NCI-H1436 treated with DMSO at 0.1 percent for 48 hours (cell line): ENCODE measurements at regions not wholly inside any gene's neighbourhood (a gene's known extent, or its start where the extent isn't known, plus 50 kb on each side); places are given as distances from the start of the nearest gene placed in this dataset.
"Not testable (repeated sequence)": the region's sequence is repeated elsewhere in the genome, so short reads cannot be mapped to it uniquely, and the experiment has no call there.

Experiments used
- DNase-seq: peaks from one replicate; lab custom pipeline; 2025; lab: John Stamatoyannopoulos, UW

DNA sequence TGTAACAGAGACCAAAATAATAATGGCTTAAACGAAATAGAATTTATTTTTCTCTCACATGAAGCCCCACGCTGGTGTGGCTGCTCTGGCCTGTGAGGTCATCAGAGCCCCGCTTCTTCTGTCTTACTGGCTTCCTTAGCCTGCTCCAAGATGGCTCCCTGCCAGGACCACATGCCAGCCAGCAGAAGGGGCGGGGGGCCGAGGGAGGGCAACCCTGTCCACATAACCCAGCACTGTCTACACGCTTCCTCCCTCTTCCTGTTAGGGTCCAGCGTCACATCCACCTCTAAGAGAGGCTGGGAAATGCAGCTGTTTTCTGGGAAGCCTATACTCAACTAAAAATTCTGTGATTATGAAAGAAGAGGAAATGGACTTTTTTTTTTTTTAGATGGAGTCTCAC is 107.9 kb upstream of the DLG1 start:
- no peak for DNase-seq

DNA sequence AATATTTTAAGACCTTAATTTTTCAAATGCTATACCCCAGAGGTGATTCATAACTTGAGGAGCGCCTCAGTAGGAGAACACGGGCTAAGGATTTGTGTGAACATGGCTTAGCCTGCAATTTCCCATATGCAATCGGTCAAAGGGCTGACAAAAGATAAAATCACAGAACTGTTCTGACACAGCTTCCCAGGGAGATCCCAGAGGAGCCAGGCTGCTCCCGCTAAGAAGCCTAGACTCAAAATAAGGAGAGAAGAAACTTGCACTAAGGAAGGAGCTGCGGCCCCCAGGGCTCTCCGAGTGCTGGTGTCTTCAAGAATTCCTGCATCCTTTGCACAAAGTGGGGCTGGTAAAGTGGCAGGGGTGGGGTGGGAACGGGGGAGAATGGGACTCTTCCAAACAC is 106.3 kb upstream of the DLG1 start:
- DNase-seq, result no peak

DNA sequence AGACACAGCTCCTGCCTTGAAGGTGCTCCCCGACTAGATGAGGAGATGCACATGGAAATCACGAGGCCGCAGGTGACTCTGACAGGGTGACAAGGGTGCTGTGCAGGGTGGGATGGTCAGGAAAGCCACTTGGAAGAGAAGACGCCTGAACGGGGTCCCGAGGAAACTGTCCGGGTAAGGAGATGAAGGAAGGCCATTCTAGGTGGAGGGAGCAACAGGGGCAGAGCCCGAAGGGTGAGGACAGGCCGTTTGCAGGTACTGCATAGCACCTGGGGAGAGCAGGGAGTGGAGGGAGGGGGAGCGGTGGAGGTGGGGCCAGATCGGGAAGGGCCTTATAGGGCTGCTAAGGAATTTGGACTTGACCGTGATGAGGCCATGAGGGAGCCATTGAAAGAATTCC is 105.6 kb upstream of the DLG1 start:
- no peak for DNase-seq

DNA sequence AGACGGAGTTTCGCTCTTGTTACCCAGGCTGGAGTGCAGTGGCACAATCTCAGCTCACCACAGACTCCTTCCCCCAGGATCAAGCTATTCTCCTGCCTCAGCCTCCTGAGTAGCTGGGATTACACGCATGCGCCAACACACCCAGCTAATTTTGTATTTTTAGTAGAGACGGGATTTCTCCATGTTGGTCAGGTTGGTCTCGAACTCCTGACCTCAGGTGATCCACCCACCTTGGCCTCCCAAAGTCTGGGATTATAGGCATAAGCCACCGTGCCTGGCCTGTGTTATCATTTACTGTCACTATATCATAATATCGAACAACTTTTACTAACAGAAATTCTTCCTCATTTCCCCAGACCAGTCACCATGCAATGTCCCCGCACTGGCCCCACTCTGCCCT is 104.0 kb upstream of the DLG1 start:
- DNase-seq, result not testable (repeated sequence)

DNA sequence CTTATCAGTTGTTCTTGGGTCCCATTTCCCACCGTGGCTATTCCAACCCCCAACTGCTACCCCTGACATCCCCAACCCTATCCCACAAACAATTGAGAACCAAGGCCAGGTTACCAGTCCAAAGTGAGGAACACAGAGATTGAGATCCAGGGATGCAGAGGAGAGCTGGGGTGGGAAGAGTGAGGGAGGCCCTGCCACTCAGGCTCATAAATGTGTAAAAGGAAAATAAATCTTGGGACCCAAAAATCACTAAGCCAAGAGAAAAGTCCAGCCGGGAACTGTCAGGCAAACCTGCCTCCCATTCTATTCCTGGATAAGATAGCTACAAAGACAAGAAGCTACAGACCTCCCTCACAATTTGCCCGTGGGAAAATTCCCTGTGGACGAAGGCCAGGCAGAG is 101.1 kb upstream of the DLG1 start:
- no peak for DNase-seq

DNA sequence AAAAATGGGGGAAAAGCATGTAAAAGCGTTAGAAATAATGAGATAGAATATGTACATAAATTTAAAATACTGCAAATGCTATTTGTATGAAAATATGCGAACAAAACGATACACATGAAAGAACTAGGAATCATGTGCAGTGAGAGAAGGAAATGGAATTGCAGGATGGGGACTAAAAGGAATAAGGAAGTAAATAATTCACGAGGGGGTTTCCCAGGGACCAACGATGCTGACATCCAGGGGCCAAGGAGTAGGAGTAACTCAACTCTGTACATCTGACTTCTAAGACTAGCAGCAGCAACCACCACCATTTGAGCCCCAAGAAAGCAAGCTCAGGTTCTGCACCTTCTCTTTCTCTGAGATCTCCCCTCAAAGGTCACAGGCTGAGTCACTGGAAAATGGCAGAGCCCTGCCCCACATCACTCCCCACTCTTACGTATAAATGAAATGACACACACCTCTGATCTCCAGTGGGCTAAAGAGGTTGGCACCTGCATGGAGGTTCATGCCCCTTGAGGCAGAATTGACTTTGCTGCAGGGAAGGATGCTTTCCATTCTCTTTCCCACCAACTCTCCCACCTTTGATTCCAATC is 100.0 kb upstream of the DLG1 start:
- DNase-seq, result no peak

DNA sequence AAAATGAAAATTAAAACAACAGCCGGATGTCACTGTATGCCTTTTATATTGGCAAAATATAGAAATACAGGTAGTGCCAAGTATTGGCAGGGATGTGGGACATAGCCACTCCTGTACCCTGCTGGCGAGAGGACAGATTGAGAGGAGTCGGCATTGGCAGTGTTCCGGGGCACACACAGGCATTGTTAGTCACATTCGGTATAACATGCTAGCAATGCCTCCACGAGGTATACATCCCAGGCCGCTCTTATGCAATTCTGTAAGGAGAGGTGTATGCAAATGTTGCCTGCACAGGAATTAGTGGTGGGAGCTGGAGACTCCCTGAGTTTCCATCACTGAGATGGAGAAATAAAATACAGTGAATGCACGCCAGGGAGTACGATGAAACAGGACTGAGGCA is 99.4 kb upstream of the DLG1 start:
- no peak for DNase-seq

DNA sequence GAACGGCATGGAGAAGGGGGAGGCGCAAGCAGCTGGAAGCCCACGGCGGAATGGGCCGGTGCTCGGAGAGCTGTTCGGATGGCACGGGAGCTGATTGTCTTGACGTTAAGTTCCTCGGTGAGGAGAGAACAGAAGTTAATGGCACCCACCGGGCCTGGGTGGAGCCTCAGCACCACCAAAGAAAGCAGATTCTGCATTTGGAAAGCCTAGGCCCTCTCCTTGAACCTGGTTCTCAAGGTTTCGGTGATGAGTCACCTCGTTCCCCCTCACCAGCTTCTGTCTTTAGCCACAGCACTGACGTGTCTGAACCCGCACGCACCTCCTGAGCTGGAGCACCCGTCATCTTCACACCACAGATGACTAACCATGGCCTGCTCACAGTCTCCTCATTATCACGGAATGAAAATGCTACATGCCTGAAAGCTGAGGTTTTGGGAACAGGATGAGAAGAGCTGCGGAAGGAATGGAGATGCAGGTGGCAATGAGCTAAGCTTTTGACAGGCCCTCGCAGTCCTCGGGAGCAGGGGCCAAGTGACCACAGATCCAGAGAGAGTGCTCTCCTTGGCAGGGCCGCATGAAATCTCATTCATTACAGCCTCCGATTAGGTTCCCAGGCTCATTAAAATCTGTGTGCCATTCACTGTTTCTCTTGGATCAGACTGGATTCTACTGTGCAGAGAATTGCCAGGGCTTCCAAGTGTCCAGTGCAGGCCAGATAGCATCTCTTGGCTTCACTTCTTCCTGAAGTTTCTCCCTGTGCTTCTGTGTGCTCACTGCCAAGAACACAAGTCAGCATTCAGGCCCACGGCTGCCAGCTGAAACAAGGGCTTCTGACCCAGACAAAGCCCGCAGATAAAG is 96.3 kb upstream of the DLG1 start:
- DNase-seq, result no peak

DNA sequence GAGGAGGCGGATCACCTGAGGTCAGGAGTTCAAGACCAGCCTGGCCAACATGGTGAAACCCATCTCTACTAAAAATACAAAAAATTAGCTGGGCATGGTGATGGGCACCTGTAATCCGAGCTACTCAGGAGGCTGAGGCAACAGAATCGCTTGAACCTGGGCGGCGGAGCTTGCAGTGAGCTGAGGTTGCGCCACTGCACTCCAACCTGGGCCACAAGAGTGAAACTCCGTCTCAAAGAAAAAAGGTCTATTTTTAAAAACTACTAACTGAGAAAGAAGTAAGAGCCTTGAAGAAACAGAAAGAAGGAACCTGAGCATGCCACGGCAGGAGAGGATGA is 95.7 kb upstream of the DLG1 start:
- DNase-seq, result not testable (repeated sequence)

DNA sequence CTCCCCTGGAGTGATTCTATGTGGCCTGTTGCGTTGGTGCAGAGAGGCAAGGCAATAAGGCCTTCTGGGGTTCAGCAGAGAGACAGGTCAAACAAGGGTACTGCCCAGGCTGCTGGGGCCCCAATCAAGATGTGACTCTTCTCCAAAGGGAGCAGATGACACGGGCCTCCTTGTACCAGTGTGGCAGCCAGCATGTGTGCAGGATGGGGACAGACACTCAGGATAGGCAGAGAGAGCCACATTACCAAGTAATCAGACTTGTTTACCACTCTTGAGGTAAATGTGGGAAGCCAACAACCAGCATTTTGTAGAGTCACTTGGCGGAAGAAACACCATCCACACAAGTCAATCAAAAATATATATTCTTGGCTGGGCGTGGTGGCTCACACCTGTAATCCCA is 95.3 kb upstream of the DLG1 start:
- DNase-seq, result no peak

DNA sequence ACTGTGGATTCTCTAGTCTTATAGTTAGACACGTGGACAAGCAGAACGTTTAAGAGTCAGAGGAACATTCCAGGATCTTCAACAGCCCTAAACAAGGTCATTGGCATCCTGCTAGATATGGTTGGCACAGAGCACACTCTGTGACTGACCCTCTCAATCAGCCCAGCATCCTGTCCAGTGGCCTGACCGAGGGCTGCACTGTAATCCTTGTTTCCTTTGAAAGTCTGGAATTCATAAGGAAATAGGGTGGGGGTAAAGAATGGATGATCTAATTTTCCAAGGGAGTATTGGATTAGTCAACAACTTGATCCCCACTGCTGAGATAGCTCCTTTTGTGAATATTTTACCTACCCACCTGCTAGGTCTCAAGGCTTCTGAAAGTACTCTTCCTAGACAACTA is 94.5 kb upstream of the DLG1 start:
- DNase-seq, result no peak

DNA sequence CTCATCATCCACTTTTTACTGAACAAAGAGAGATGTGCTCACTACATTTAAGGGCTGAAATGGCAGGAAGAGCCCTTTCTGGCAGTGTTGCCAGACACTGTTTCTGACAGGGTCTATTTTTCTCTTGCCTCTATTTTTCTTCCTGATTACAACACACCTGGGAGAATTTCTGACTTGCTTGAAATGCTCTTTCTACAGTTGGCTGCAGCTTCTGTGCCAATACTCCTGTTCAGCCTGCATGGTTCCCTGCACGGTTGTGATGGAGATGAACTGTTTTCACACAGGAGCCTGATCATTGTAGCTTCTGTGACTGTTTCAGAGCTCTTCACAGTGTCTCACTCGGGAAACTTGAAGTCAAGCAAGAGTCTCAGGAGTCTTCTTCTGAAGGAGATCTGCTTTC is 83.0 kb upstream of the DLG1 start:
- no peak for DNase-seq

DNA sequence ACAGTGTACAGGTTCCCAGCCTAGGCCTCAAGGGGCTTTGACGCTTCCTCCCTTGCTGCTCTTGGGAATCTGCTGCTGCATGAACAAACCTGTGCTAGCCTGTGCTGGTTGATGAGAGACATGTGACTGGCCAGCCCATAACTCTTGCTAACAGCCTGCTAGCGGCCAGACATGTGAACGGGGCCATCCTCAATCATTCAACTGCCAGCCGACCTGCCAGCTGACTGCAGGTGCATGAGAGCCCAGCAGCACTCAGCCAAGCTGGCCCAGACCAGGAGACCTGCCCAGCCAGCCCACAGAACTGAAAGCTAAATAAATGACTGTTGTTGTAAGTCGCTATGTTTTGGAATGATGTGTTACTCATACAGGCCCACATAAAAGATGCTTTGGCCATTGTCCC is 82.4 kb upstream of the DLG1 start:
- DNase-seq, result no peak

DNA sequence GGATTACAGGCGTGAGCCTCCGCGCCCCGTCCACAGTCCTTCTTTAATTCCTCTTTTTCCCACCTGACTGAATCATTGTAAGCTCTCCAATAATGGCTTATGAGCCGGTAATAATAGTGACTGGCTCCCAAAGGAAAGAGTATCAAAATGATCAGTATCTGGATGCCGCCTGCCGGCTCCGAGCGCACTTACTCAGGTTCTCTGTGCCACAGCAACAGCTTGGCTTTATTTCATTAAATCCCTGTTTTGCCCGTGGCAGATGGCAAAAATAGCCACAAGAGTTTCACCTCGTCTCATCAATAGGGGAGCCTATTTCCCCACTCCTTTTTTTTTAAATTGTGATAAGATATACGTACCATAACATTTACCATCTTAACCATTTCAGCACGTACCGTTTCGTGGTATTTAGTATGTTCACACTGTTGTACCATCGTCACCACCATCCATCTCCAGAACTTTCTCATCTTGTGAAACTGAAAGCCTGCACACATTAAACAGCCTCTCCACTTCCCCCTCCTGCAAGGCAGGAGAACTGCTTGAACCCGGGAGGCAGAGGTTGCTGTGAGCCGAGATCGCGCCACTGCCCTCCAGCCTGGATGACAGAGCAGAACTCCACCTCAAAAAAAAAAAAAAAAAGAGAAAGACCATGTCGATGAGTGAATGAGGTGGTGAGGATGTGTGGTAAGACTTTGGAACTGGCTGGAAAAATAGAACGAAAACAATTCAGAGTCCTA is 80.7 kb upstream of the DLG1 start:
- no peak for DNase-seq

DNA sequence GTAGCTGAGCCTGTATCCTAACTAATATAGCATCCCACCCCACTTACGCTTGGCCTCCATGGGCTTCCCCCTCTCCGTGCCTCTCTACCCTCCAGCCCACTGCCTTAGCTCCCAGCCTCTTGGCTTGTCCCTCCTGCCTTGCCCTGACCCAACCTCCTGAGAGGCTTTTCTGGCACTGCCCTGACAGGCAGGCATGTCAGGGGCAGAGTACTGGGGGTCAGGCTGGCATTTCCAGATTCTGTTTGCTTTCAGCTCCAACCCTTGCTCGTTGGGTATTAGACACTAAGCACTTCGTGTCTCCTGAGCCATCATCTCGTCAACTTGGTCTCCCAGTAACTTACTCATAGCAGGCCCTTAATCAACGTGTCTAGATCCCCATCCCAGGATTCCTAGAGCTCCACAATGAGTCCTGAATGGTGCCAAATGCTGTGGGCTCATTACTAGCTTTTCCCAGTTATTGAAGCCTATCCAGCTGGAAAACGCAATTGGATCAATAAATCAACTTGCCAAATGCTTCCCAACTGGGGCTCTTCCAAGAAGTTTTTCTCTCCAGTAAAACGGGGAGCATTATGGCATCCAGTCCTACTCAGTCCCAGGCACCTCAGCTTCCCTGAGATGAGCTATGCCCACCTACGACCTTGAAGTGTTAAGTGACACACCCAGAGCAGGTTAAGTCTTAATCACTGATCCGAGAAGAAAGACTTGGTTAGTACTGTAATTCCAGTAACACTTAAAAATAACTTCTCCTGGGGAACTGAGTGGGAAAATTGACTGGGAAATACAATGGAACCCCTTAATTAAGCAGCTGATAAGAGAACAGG is 78.5 kb upstream of the DLG1 start:
- DNase-seq, result no peak

DNA sequence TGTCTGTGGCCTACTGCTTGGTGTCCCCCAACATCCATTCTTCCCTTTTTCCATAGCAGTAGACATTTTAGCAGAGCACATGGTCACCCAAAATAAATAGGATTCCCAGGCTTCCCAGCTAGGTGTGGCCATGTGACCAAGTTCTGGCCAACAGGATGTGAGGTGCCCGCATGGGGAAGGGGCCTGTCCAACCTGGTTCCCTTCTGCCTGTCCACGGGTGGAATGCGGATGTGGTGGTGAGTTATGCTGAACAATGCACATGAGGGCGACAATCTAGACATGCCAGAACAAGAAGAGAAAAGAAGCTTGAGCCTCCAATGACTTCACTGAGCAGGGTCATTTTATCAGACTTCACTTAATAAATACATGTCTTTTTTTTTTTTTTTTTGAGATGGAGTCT is 77.6 kb upstream of the DLG1 start:
- DNase-seq, result no peak

DNA sequence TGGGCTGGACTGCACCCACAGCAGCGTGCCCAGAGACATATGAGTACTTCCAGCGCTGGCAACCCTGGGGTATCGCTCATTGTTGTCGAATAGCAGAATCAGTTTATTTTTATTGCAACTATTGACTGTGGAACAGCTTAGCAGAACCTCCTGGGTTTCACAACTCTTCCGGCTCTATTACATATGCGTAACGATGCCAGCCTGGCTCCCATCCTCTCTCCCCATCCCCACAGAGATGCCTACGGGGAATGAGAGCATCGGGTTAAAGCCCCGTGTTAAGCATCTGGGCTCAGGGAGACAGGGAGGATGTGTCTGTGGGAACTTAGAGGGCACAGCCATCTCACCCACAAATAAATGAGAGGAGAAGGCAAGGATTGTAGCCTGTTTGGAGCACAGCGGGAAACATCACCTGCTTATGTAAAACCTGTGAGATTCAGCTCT is 76.6 kb upstream of the DLG1 start:
- DNase-seq, result no peak

DNA sequence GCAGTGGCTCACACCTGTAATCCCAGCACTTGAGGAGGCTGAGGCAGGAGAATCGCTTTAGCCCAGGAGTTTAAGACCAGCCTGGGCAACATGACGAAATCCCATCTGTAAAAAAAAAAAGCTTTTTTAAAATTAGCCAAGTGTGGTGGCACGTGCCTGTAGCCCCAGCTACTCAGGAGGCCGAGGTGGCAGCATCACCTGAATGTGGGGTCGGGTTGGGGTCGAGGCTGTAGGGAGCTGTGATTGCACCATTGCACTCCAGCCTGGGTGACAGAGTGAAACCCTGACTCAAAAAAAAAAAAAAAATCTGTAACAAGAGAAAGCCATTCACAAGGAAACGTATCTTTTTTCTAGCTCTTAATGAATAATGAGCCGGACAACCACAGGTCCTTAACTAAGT is 74.7 kb upstream of the DLG1 start:
- no peak for DNase-seq

DNA sequence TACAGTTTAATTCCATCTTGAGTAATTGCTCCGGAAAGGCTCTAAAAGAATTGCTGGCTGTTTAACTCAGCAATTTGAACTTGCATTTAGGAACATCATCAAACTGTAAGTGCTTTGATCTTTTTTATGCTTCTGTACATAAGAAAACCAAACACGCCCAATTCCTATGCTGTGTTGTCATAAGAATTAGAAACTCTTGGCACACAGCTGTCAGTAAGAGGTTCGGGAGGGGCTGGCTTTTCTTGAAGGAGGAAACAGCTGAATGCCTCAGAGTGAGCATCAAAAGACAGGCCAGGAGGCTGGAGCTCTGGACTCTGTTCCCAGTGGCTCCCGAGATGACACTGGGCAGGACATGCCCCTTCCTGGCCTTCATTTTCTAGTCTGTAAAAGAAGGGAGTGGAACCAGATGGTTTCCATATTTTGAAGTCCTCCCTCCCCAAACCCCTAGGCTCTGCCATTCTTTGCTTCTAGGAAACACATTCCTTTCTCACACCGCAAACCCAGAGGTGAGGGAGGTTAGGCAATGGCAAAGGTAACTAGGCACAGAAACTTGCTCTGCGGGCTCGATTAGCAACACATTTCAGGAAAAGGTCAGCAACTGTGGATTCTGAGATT is 73.7 kb upstream of the DLG1 start:
- DNase-seq, result peak; percentile 82

DNA sequence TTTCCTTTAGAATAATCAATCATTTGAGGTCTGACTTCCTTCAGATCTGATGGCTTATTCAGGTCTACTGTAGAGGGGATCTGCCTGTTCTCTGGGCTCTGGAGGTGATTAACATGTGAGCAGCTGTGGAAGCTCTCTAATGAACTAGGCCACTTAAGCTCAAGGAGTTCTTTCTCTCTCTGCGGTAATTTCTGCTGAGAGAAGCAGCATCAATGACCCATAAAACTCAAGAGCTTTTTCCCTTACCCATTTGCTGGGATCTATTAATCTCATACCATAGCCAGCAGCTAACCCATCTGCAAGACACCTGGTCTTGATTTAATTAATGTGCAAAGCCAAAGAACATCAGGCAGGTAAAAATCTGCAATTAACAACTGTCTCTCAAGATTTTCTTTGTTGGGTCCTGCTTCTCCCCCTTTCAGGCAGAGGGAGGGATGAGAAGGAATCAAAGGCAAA is 73.2 kb upstream of the DLG1 start:
- peak; percentile 93 for DNase-seq

DNA sequence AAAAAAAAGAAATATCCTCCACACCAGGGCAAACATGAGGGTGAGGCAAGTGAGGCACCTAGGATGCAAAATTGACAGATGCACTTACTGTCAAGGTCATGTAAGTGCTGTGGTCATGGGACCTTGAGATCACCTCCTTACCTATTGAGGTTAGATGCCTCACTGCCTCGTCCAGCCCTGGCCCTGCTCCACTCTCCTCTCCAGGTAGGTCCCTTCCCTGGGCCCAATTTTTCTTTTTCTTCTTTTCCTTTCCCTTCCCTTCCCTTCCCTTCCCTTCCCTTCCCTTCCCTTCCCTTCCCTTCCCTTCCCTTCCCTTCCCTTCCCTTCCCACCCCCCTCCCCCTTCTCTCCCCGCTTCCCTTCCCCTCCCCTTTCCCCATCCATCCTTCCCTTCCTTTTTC is 71.1 kb upstream of the DLG1 start:
- no peak for DNase-seq

DNA sequence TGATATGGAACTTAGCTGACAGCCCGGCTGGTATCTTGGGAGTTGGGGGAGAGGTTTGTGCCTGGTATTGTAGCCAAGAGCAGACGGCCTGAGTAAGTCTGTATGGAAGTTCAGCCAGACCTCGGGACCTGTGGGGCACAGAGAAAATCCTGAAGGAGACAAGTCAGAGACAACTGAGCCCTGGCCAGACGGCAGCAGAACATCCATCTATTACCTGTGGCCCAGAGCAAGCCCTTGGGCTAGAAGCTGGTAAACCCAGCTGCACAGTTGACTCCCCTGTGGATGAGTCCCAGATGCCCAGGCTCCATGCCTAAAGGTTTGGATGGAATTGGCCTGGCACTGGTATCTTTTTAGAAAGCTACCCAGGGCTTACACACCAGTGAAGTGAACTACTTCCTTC is 70.4 kb upstream of the DLG1 start:
- no peak for DNase-seq
